ENCODE measurements at regions not wholly inside any gene's neighbourhood (a gene's known extent, or its start where the extent isn't known, plus 50 kb on each side); places are given as distances from the start of the nearest gene placed in this dataset.

- Histone ChIP-seq H3K18ac (ENCODE audit: extremely low read depth, low read length) (no peak overlapping the region), H3K27me3 (replicated peaks in 1 of 4; ENCODE audit: control insufficient read depth in 3 of 4, extremely low read depth in 1 of 4, insufficient read depth in 3 of 4, low read length in 3 of 4) (peaks cover 0 to 1% (median 0%) of the 10 kb centered on the region in 4 experiments; a peak in 1 of 7 replicates), H4K5ac (ENCODE audit: insufficient read length, low read depth, low read length) (no peak overlapping the region), H3K36me3 (ENCODE audit: control insufficient read depth in 2 of 4, insufficient read depth in 4 of 4, low read length in 3 of 4) (no peaks in the 10 kb centered on the region), H3K79me2 (ENCODE audit: control insufficient read depth in 1 of 2, insufficient read depth in 2 of 2, low read length in 2 of 2) (no peaks in the 10 kb centered on the region), H3K9me3 (ENCODE audit: insufficient read depth in 2 of 2, low read depth in 1 of 2, low read length in 1 of 2) (no peaks in the 10 kb centered on the region), H2BK120ac (replicated peaks; ENCODE audit: low read depth, low read length) (no peak overlapping the region), H2AK5ac (ENCODE audit: low read depth, low read length) (no peak overlapping the region), H4K91ac (replicated peaks; ENCODE audit: insufficient read length, low read length) (no peak overlapping the region), H3K79me1 (ENCODE audit: low read depth, low read length) (no peaks in the 10 kb centered on the region), H2BK5ac (ENCODE audit: low read depth, low read length) (no peak overlapping the region), H3K14ac (ENCODE audit: insufficient read length) (no peak overlapping the region), H2BK20ac (ENCODE audit: low read length) (no peak overlapping the region), H4K8ac (ENCODE audit: extremely low read depth, insufficient read depth, low read length) (no peak overlapping the region), H3K23me2 (ENCODE audit: low read depth, low read length) (0 out of 2 replicates have a peak, but pooled peaks cover 2% of the 10 kb centered on the region), H3K4me1 (replicated peaks in 1 of 4; ENCODE audit: control insufficient read depth in 3 of 4, insufficient read depth in 4 of 4, low read length in 3 of 4) (no peaks in the 10 kb centered on the region), H3K23ac (ENCODE audit: insufficient read length) (no peak overlapping the region), H2BK15ac (ENCODE audit: low read length) (no peak overlapping the region), H4K20me1 (replicated peaks in 1 of 2; ENCODE audit: control insufficient read depth in 1 of 2, insufficient read depth in 2 of 2, low read length in 2 of 2) (no peaks in the 10 kb centered on the region), H2AFZ (ENCODE audit: low read length) (no peak overlapping the region), H3K4me2 (ENCODE audit: insufficient read depth in 1 of 2, low read depth in 2 of 2, low read length in 2 of 2) (no peak overlapping the region), H3K9ac (replicated peaks in 1 of 4; ENCODE audit: extremely low read depth in 1 of 4, low read depth in 3 of 4, low read length in 3 of 4) (no peak overlapping the region), H3K4ac (replicated peaks; ENCODE audit: insufficient read length, low read depth, low read length) (no peak overlapping the region), H3K56ac (replicated peaks; ENCODE audit: insufficient read length, low read depth, low read length) (no peak overlapping the region), H3K27ac (ENCODE audit: low read depth, low read length) (no peak overlapping the region), H2BK12ac (ENCODE audit: low read depth, low read length) (no peak overlapping the region), H3K4me3 (ENCODE audit: extremely low read depth in 1 of 4, insufficient read depth in 2 of 4, low read depth in 3 of 4, low read length in 4 of 4) (no peak overlapping the region)
- 0% methylated on average over 1 of the region's 1 CpG; no CpG with 5 or more reads in 1 of the 2 experiments for WGBS, 2 experiments (ENCODE audit: extremely low coverage in 1 of 2, insufficient coverage in 1 of 2, insufficient read length in 1 of 2, insufficient replicate concordance in 2 of 2, low coverage in 1 of 2, low lambda C conversion rate in 2 of 2, missing lambda C conversion rate in 1 of 2)
- POLR2A ChIA-PET (ENCODE audit: partially characterized antibody), result no interaction called here
- no peak for TF ChIP-seq KDM1A (IDR thresholded peaks at IDR 0.05; ENCODE audit: borderline replicate concordance, low read length)
- TF ChIP-seq EGR1 (IDR thresholded peaks at IDR 0.05; ENCODE audit: borderline replicate concordance, low read depth, low read length), result no peak
- no peak for TF ChIP-seq RFX5 (IDR thresholded peaks at IDR 0.05; ENCODE audit: borderline replicate concordance, low read depth, low read length)
- no peak for TF ChIP-seq TAF1 (IDR thresholded peaks at IDR 0.05; ENCODE audit: low read depth, low read length)
- no peak for TF ChIP-seq TCF12 (IDR thresholded peaks at IDR 0.05; ENCODE audit: low read depth, low read length)
- no peak for TF ChIP-seq FOSL1 (IDR thresholded peaks at IDR 0.05; ENCODE audit: insufficient read depth, low read depth, low read length)
- no peak for TF ChIP-seq POU5F1 (IDR thresholded peaks at IDR 0.05; ENCODE audit: low read depth, low read length)
- no peak for TF ChIP-seq ATF3 (IDR thresholded peaks at IDR 0.05; ENCODE audit: insufficient read depth, low read depth, low read length)
- TF ChIP-seq ASH2L (IDR thresholded peaks at IDR 0.05; ENCODE audit: low read length), result no peak
- TF ChIP-seq CBX5 (IDR thresholded peaks at IDR 0.05; ENCODE audit: low read depth, low read length), result no peak
- no peak for TF ChIP-seq CREB1 (IDR thresholded peaks at IDR 0.05)
- no peak for TF ChIP-seq NANOG (IDR thresholded peaks at IDR 0.05; ENCODE audit: insufficient read depth, low read depth, low read length, poor library complexity, severe bottlenecking)
- CTCF ChIA-PET (ENCODE audit: partially characterized antibody), result interaction anchor here (0.9 to 2.0 kb wide), 11 partner anchors 9 to 512 kb away, joined by 3 to 8 read pairs (median 3); partner anchors contain the start of gene NSG2
- FAIRE-seq, result no peak
- DNase-seq (ENCODE audit: low read depth in 1 of 2, low spot score in 2 of 2), result no peak
Observed at GRCh38 chr5:173534031-173534430, 82.4 kb downstream of the BOD1 start.

Measured in H1 (cell line).